ENCODE measurements at regions not wholly inside any gene's neighbourhood (a gene's known extent, or its start where the extent isn't known, plus 50 kb on each side); places are given as distances from the start of the nearest gene placed in this dataset.

GRCh38 chr10:78787125-78787524 is 281.6 kb upstream of the ZMIZ1 start:
- no peak for DNase-seq

DNA sequence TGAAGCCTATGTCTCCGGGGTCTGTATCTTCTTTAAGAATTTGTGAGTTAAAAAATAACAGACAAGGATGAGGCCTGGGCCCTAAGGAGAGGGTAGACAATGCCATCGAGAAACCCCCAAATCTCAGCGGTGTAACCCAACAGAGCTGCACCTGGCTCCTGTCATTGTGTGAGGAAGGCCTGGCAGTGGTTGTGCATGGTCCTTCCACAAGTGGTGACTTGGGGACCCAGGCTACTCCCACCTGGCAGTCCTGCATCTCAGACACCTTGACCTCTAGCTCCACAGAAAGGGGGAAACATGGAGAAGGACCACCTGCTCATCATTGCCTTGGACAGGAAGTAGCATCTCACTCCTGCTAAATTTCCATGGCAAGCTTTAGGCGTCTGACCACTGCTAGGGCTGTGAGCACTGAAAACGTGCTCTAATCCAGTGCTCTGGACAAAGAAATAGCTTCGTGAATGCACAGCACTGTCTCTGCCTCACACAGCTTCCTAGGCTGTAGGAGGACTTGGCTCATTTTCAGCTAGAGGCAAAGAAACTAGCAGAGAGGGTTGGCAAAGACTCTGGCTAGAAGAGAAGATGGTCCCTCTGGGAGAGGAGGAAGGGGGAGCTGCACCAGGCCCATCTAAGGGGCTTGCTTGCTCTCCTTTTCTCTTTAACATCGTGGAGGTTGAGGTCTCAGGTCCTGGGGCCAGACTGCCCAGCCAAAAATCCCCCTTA is 273.9 kb upstream of the ZMIZ1 start:
- no peak for DNase-seq

DNA sequence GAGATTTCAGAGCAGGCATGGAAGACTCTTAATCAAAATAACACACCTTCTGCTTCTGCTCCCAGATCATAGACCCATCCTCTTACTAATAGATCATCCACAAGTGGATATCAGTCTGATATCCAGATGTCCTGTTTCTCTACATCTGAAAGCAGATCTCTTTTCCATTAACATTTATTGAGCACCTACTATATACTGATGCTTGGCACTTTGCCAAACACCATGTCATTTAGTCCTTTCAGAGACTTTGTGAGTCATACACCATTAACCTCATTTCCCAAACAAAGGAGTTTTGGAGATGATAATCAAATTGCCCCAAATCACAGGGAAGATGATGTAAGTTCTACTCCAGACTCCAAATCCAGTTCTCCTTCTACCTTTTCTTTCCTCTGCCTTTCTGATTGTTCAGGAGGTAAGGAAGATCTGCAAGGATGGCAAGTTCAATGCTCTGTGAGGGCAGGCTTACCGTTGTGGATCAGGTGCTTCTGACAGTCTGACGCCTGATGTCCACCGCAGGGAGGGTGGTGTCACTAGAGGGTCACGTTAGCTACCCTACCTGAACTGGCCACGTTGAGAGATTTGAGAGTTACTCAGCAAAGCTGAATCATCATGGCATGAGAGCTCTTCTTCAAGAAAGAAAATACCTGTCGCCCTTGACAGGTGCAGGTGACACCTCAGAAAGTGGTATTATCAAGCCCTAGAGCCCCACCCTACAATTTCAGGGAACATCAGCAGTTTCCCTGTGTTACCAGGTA is 269.6 kb upstream of the ZMIZ1 start:
- no peak for DNase-seq

- no peak for DNase-seq
Measured at GRCh38 chr10:78800006-78800405, 268.8 kb upstream of the ZMIZ1 start.

GRCh38 chr10:78800535-78801320 is 268.0 kb upstream of the ZMIZ1 start:
- DNase-seq: no peak

GRCh38 chr10:78802431-78802830 is 266.3 kb upstream of the ZMIZ1 start:
- DNase-seq: no peak

DNA sequence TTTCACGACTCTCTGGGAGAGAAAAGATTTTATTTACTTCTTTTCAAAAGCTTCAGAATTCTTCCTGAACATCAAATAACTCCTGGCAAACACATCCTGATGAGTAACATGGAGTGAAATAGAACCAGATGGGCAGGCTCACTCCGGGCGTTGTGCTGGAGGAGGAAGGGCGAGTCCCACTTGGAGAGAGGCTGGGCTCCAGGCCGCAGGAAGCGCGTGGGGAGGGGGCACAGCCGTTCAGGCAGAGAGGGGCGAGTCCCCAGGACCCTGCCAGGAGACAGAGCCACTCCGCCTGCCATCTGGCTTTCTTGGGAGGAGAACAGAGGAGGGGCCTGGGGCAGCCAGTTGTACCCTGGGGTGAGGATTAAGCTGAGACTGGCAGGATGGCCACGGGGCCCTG is 265.9 kb upstream of the ZMIZ1 start:
- DNase-seq: no peak

- DNase-seq: no peak
Measured at GRCh38 chr10:78803710-78804109, 265.1 kb upstream of the ZMIZ1 start.

GRCh38 chr10:78804411-78805032 is 264.2 kb upstream of the ZMIZ1 start:
- no peak for DNase-seq

DNA sequence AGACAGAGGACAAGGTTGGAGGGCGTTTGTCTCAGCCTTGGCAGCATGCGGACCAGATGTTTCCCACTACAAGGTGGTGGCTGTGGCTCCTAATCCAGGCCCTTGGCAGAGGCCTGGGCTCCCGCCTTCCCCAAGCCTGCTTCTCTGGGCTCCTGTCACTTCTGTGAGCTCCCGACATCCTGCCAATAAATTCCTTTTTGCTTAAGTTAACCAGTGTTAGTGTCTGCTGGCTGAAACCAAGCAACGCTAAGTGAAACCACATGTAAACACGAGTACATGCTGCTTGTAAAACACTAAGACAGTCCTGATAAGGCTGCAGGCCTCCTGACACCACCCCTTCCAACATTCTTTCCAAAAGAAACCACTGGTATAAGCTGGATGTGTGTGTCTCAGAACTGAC is 263.6 kb upstream of the ZMIZ1 start:
- DNase-seq: no peak

- DNase-seq: no peak
Measured at GRCh38 chr10:78806681-78807221, 262.0 kb upstream of the ZMIZ1 start.

DNA sequence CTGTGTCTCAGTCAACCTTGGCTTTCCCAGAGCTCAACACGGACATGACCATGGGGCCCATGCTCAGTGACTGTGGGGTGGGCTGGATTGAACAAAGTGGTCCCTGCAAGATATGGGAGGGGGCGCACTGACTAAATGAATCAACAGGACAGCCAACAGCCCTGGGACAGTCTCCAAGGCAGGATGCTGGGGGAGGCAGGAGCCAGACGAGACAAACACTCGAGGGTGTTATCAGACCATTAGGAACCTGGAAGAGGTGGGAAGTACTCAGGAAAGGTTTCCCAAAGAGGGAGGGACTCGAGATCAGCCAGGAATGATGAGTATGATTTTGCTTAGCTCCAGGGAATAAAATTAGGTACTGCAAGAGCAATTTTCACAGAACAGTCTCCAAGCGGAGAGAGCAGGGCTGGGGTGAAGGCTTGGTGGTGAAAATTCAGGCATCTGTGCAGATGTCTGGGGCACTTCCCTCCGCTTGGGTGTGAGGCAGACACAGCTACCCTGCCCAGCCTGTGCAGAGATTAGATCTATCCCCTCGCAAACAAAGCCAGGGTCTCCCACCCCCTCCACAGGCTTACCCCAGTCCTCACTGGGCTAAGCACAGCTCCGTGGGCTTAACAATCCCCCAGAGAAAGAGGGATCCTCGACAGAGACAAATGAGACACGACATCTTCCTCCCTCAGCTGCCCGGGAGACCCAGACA is 261.1 kb upstream of the ZMIZ1 start:
- no peak for DNase-seq

- DNase-seq: no peak
Measured at GRCh38 chr10:78808286-78808685, 260.5 kb upstream of the ZMIZ1 start.

DNA sequence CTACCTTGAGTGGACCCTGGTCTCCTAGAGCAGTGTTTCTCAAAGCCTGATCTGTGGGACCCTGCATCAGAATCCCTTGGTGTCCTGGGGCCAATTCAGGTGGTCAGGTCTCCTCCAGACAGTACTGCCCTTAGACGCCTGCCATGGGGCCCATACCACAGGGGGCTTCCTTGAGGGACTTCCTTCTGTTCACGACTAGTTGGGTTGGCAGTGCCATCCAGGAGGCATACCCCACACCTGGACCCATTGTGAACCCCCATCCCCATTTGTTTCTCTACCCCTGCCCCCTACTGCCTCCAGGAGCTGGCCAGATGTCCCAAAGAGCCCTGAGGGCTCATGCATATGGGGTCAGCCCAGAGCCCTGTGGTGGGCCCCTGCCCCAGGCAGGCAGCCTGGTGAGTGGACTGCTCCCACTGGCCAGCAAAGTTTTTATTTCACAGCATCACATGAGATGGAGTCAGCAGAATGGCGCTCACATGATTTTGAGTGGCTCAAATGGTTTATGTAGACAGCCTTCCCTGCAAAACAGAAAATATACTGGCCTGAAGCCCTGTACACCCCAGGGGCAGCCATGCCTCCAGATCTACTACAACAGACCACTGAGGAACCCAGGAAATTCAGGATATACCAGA is 259.9 kb upstream of the ZMIZ1 start:
- DNase-seq: no peak

DNA sequence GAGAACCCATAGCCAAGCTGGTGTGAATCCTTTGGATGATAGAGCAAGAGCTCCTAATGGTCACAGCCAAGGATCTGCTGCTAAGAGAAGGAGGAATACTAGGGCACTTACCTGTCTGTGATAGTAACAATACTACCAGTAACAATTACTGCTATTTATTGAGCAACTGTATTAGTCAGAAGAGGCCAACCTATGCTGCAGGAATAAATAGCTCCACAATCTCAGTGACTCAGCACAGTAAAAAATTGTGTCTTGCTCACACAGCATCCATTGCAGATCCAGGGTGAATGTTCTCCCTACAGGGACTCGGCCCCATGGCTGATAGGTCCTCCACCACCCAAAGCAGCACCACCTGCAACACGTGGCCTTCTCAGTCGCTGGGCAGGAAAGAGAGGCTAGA is 257.6 kb upstream of the ZMIZ1 start:
- DNase-seq: no peak

DNA sequence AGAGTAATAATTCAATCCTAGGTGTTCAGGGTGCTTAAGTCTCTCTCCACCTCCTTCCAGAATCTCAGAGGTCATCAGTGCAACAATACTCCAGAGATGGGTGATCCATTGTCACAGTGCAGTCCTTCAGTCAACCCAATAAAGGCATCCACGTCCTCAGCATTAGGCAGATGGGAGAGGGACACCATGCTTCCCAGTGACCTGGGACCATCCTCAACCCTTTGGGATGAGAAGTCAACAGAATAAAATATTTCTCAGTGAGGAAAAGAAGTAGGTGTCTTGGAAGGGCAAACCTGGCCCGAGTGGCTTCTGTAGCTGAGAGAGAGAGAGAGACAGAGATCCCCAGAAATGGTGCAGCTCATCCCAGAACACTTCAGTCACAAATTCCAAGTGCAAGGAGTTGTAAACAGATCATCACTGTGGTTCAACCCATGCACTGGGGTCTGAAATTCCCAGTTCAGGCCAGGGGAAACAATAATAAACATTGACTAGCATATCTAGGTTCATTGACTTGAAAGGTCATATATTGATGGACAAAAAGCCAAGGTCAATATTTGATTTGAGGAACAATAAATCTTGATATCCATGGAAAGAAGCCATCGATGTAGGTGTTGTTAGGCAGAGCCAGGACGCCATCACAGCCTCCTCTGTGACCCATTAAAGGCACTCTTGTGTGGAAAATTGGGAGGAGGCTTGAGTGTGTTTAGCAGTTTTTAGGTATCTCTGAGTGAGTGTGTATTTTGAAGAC is 256.0 kb upstream of the ZMIZ1 start:
- DNase-seq: no peak

- no peak for DNase-seq
Measured at GRCh38 chr10:78813526-78813925, 255.2 kb upstream of the ZMIZ1 start.

- DNase-seq: no peak
Measured at GRCh38 chr10:78813998-78814399, 254.8 kb upstream of the ZMIZ1 start.

GRCh38 chr10:78814407-78814806 is 254.4 kb upstream of the ZMIZ1 start:
- no peak for DNase-seq

DNA sequence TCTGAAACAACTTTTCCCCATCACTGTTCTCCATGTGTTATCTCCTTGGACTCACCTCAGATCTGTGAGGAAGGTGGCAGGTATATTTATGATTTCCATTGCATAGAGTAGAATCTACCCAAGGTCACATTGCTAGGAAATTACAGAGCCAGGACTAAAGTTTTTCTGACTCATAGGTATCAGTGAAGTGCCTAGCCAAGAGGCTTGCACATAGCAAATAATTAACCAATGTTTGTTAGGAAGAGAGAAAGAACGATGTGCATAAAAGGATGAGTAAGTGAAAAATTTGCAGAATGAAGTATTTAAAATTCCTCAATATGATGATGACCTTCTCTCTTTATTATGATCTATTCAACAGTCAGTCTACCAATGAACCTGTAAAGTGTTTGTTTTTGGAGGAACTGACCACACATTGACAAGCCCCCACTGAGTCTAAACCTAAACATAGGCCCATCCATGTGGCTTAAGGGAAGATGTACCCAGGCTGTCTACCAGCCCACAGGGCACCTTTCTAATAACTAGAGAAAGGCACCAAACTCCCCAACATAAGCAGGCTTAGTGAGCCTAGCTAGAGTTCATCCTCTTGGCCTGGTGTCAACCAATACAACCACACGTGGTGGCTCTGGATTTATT is 252.9 kb upstream of the ZMIZ1 start:
- no peak for DNase-seq

- DNase-seq: no peak
Measured at GRCh38 chr10:78817361-78817760, 251.4 kb upstream of the ZMIZ1 start.
